Sigmoid colon (tissue), 6 donors: ENCODE measurements at regions not wholly inside any gene's neighbourhood (a gene's known extent, or its start where the extent isn't known, plus 50 kb on each side); places are given as distances from the start of the nearest gene placed in this dataset.
A peak's percentile ranks its signal among the peaks of the same experiment; 100 is the strongest.

ENCODE experiments used
- DNase-seq: peaks from one replicate; pipeline ENCODE4 v3.0.0-alpha.2; 2019
- H3K27ac ChIP-seq, 4 donors: fragments of 200-600 bp; sonication (generic); one replicate each; pipeline ENCODE4 v1.5.1; 2016 to 2019; ENCODE audit warnings: mild to moderate bottlenecking in 1 of 4
- H3K27me3 ChIP-seq, 3 donors: fragments of 200-600 bp; sonication (generic); one replicate each; pipeline ENCODE4 v1.5.1; 2019; ENCODE audit warnings: mild to moderate bottlenecking in 1 of 3
- H3K36me3 ChIP-seq, 4 donors: fragments of 200-600 bp; sonication (generic); one replicate each; pipeline ENCODE4 v1.5.1; 2016 to 2019
- H3K4me1 ChIP-seq, 4 donors: fragments of 200-600 bp; sonication (generic); one replicate each; pipeline ENCODE4 v1.5.1; 2017 to 2019
- H3K4me3 ChIP-seq, 4 donors: fragments of 200-600 bp; sonication (generic); one replicate each; pipeline ENCODE4 v1.5.1; 2017 to 2019; ENCODE audit warnings: mild to moderate bottlenecking in 2 of 4, moderate library complexity in 1 of 4
- H3K9me3 ChIP-seq, 4 donors: fragments of 200-600 bp in 3 of 4; sonication (generic) in 3 of 4; one replicate each; pipeline versions ENCODE4 v1.5.1 to v1.6.1; 2013 to 2019
- EP300 ChIP-seq, 4 donors: sonication (generic); formaldehyde crosslinking; IDR thresholded peaks; one replicate each; pipeline ENCODE4 v1.6.1; 2017; ENCODE audit warnings: antibody characterized with exemption in 4 of 4
- POLR2A ChIP-seq, 2 donors: fragments of 450-650 bp; IDR thresholded peaks; one replicate each; pipeline ENCODE4 v1.6.1; 2016; ENCODE audit warnings: antibody characterized with exemption in 2 of 2, mild to moderate bottlenecking in 2 of 2, moderate library complexity in 2 of 2
- POLR2AphosphoS5 ChIP-seq, 4 donors: sonication (generic); formaldehyde crosslinking; IDR thresholded peaks; one replicate each; pipeline ENCODE4 v1.6.1; 2017; ENCODE audit warnings: antibody characterized with exemption in 4 of 4
- WGBS, 2 donors: extraction: QIAGEN DNeasy Blood & Tissue Kit; methylation state at CpG; one replicate each; pipeline ENCODE4 v1.1.7; 2013; 5-methylcytosine and 5-hydroxymethylcytosine counted together
- intact Hi-C: fragments of 100-400 bp; cut with DNase I; formaldehyde crosslinking; loops from one replicate; pipeline ENCODE4 v1.15.1; 2023
- TF ChIP-seq, protein P1 (sequence below), 4 experiments: fragments of 450-650 bp in 3 of 4; fragments of 200-600 bp in 1 of 4; IDR thresholded peaks; one replicate each; pipeline ENCODE4 v1.5.1; 2016 to 2019; ENCODE audit warnings: antibody characterized with exemption in 4 of 4, mild to moderate bottlenecking in 3 of 4, moderate library complexity in 2 of 4
- donor health status: healthy with polysubstance abuse.
- donor health status: healthy.

DNA sequence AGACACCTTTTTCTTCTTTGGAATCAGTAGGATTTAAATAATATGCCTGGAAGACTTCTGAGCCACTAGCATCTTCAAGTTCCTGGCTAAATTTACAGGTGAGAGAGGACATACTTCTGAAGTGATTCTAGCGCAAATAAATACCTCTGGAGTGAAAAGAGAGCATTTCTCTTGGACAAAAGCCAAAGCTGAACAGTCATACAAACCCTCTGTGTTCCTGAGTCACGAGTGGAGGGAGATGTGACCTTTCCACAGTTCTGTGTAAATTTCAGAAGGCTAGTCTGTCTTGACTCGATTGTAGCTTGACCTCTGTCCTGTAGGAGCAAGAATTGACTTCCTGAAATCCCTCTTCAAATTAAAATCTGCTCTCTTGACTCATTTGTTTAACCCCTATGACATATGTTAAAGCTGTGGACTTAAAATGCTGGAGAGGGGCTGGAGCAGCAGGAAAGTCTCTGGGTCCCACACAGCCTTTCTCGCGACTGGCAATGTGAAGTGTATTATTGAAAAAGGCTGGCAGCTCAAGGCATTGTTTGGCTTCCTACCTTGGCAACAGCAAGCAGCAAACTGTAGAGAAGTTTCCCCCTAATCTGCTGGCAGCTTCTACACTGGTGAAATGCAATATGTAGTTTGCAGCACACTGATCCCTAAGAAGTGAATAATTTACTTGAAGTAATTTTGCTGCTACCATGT lies 79.6 kb upstream of the GCFC2 start:
- 36 to 58% methylated on average over 5 of the region's 5 CpGs for WGBS, 2 donors
- Histone ChIP-seq H3K4me3 (no peak overlapping the region), H3K9me3 (no peaks in the 10 kb centered on the region), H3K27ac (no peak overlapping the region), H3K27me3 (no peaks in the 10 kb centered on the region), H3K36me3 (no peaks in the 10 kb centered on the region), H3K4me1 (no peaks in the 10 kb centered on the region)
- no peak for DNase-seq
- intact Hi-C loops, result no loop called here
- TF ChIP-seq, protein P1, sequence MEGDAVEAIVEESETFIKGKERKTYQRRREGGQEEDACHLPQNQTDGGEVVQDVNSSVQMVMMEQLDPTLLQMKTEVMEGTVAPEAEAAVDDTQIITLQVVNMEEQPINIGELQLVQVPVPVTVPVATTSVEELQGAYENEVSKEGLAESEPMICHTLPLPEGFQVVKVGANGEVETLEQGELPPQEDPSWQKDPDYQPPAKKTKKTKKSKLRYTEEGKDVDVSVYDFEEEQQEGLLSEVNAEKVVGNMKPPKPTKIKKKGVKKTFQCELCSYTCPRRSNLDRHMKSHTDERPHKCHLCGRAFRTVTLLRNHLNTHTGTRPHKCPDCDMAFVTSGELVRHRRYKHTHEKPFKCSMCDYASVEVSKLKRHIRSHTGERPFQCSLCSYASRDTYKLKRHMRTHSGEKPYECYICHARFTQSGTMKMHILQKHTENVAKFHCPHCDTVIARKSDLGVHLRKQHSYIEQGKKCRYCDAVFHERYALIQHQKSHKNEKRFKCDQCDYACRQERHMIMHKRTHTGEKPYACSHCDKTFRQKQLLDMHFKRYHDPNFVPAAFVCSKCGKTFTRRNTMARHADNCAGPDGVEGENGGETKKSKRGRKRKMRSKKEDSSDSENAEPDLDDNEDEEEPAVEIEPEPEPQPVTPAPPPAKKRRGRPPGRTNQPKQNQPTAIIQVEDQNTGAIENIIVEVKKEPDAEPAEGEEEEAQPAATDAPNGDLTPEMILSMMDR (IDR thresholded peaks at IDR 0.05), result no peak
- TF ChIP-seq EP300 (IDR thresholded peaks at IDR 0.05) (no peak), POLR2A (IDR thresholded peaks at IDR 0.05) (no peak), POLR2AphosphoS5 (IDR thresholded peaks at IDR 0.05) (no peak)

DNA sequence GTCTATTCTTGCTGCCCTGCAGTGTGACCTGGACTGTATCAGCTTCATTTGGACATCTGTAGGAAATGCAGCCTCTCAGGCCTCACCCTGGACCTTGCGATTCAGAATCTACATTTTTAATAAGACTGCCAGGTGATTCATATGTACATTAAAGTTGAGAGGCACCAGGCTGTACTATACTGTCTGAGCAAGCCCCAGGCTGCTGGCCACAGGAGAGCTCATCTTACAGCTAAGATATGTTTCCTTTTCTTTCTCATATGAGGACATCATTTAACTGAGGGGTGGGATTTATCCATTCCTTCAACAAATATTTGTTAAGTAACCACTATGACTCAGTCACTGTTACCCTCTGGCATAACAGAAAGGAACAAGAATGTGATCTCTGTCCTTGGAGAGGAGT lies 78.2 kb upstream of the GCFC2 start:
- WGBS, 2 donors, result 88 to 94% methylated on average over 1 of the region's 1 CpG
- no peaks in the 10 kb centered on the region for H3K27me3 ChIP-seq
- H3K36me3 ChIP-seq, result no peaks in the 10 kb centered on the region
- no peaks in the 10 kb centered on the region for H3K4me1 ChIP-seq
- no peak overlapping the region for H3K27ac ChIP-seq
- TF ChIP-seq POLR2AphosphoS5 (IDR thresholded peaks at IDR 0.05), result no peak
- H3K9me3 ChIP-seq, result no peaks in the 10 kb centered on the region
- H3K4me3 ChIP-seq, result no peak overlapping the region
- intact Hi-C loops, result loop anchor here (5.0 kb wide), 1 partner anchor 808 kb away; no protein-coding TSS in a partner anchor
- no peak for DNase-seq

DNA sequence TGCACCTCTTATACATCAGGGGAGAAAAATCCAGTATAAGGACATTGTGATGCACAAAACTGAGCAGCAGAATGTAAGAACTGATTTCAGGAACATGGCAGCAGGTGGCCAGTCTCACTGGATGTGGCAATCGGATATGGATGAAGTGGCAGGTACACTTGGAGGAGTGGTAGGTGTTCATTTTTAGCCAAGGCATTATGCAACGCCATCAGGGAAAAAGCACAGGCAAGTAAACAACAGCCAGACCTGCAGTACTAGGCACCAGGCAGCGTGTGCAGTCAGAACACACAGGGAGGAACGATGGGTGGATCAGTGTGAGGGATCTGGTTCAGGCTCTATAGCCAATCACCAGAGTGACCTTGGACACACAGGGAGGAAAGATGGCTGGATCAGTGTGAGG lies 77.4 kb upstream of the GCFC2 start:
- no peak overlapping the region for H3K27ac ChIP-seq
- H3K9me3 ChIP-seq, result no peaks in the 10 kb centered on the region
- H3K27me3 ChIP-seq, result no peaks in the 10 kb centered on the region
- WGBS, 2 donors, result 72 to 81% methylated on average over 4 of the region's 4 CpGs
- H3K4me3 ChIP-seq, result no peak overlapping the region
- H3K36me3 ChIP-seq, result no peaks in the 10 kb centered on the region
- no peak for TF ChIP-seq EP300 (IDR thresholded peaks at IDR 0.05)
- no peak for DNase-seq
- intact Hi-C loops, result loop anchor here (5.0 kb wide), 1 partner anchor 809 kb away; no protein-coding TSS in a partner anchor
- no peaks in the 10 kb centered on the region for H3K4me1 ChIP-seq

DNA sequence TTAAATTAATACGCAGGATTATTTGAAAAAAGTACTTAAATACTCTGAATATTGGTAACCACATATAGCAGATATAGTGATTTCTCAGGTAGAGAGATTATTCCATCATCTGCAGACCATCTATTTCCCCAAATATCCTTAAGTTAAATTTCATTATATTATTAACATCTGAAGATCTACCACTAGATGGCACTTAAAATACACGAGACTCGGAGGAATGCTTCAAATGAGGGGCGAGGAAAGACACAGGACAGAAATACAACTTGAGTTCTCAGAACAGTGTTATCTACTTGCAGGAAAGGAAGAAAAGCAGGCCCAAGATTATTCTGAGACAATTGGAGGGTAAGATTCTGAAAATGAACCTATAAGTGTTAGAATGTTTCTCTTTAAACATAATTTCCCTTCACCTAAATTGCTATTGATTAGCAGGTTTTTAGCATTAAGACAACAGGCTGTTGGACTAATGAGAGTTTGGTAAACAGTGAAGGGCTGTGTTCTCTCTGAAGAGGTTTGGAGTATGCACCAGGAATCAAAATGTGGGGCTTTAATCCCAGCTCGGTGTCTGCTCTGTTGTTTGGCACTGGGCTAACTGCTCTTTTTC lies 76.9 kb upstream of the GCFC2 start:
- DNase-seq, result no peak
- H3K4me3 ChIP-seq, result no peak overlapping the region
- no peak overlapping the region for H3K27ac ChIP-seq
- TF ChIP-seq EP300 (IDR thresholded peaks at IDR 0.05) (no peak), POLR2A (IDR thresholded peaks at IDR 0.05) (no peak), POLR2AphosphoS5 (IDR thresholded peaks at IDR 0.05) (no peak)
- TF ChIP-seq, protein P1 (IDR thresholded peaks at IDR 0.05), result peak in 2 of 4 experiments; percentile 10 to 21
- no peaks in the 10 kb centered on the region for H3K4me1 ChIP-seq
- WGBS, 2 donors, result 21 to 28% methylated on average over 5 of the region's 5 CpGs
- no peaks in the 10 kb centered on the region for H3K9me3 ChIP-seq
- intact Hi-C loops, result loop anchor here (5.0 kb wide), 1 partner anchor 810 kb away; no protein-coding TSS in a partner anchor
- no peaks in the 10 kb centered on the region for H3K27me3 ChIP-seq
- H3K36me3 ChIP-seq, result no peaks in the 10 kb centered on the region

DNA sequence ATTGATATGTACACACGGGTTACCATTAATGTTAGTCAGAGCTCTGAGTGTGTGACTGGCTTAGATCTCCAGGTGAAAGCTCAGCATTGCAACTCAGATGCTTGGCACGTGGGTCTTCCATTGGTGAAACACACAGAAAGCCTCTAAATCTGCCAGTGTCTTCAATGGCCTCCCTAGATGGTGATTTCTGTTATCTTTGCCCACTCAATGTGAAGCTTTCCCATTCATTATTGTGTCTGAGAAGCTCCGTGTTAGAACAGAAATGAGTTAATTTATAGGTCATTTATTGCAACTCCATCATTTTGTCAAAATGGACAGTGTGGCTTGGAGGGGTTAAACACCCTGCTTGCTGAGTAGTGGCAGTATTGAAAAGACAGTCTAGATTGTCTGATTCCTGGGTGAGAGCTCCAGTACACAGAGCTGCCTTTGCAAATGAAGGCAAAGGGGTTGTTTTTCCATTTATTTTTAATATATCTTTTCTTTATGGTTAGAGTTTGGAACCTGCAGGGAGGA lies 64.7 kb upstream of the GCFC2 start:
- intact Hi-C loops, result no loop called here
- H3K36me3 ChIP-seq, result no peaks in the 10 kb centered on the region
- TF ChIP-seq, protein P1 (IDR thresholded peaks at IDR 0.05), result no peak
- TF ChIP-seq POLR2A (IDR thresholded peaks at IDR 0.05) (no peak), EP300 (IDR thresholded peaks at IDR 0.05) (no peak), POLR2AphosphoS5 (IDR thresholded peaks at IDR 0.05) (no peak)
- no peak overlapping the region for H3K27ac ChIP-seq
- H3K4me3 ChIP-seq, result no peak overlapping the region
- H3K4me1 ChIP-seq, result no peaks in the 10 kb centered on the region
- no peak for DNase-seq
- 52 to 65% methylated on average over 3 of the region's 3 CpGs for WGBS, 2 donors
- H3K9me3 ChIP-seq, result peaks cover 0 to 2% (median 0%) of the 10 kb centered on the region in 4 donors
- no peaks in the 10 kb centered on the region for H3K27me3 ChIP-seq
